DMS153 treated with DMSO at 0.1 percent for 48 hours (cell line): ENCODE measurements at regions not wholly inside any gene's neighbourhood (a gene's known extent, or its start where the extent isn't known, plus 50 kb on each side); places are given as distances from the start of the nearest gene placed in this dataset.

Source experiments
- DNase-seq: peaks from one replicate; lab custom pipeline; 2025; ENCODE audit not compliant: unreplicated experiment; lab: John Stamatoyannopoulos, UW

- DNase-seq, result no peak
Measured at GRCh38 chr1:222109836-222110235, 367.9 kb upstream of the DUSP10 start.

- no peak for DNase-seq
Measured at GRCh38 chr1:222107975-222108374, 366.1 kb upstream of the DUSP10 start.

- DNase-seq, result no peak
Measured at GRCh38 chr1:222107267-222107666, 365.4 kb upstream of the DUSP10 start.

GRCh38 chr1:222106377-222106776, 364.5 kb upstream of the DUSP10 start:
- DNase-seq, result no peak

- DNase-seq, result no peak
Measured at GRCh38 chr1:222105861-222106260, 364.0 kb upstream of the DUSP10 start.

- DNase-seq, result no peak
Measured at GRCh38 chr1:222105393-222105737, 363.5 kb upstream of the DUSP10 start.

- no peak for DNase-seq
Measured at GRCh38 chr1:222104694-222105392, 363.0 kb upstream of the DUSP10 start.

GRCh38 chr1:222104097-222104496, 362.2 kb upstream of the DUSP10 start:
- DNase-seq, result no peak

- DNase-seq, result no peak
Measured at GRCh38 chr1:222099746-222100145, 357.9 kb upstream of the DUSP10 start.

GRCh38 chr1:222098404-222098803, 356.5 kb upstream of the DUSP10 start:
- DNase-seq, result no peak

- DNase-seq, result no peak
Measured at GRCh38 chr1:222097588-222097987, 355.7 kb upstream of the DUSP10 start.

GRCh38 chr1:222096883-222097282, 355.0 kb upstream of the DUSP10 start:
- DNase-seq, result no peak

GRCh38 chr1:222096476-222096772, 354.5 kb upstream of the DUSP10 start:
- DNase-seq, result no peak

- DNase-seq, result no peak
Measured at GRCh38 chr1:222095606-222096475, 354.0 kb upstream of the DUSP10 start.

- no peak for DNase-seq
Measured at GRCh38 chr1:222093518-222093917, 351.6 kb upstream of the DUSP10 start.

GRCh38 chr1:222090103-222090502, 348.2 kb upstream of the DUSP10 start:
- no peak for DNase-seq

- DNase-seq, result no peak
Measured at GRCh38 chr1:222087221-222087920, 345.5 kb upstream of the DUSP10 start.

GRCh38 chr1:222084996-222085395, 343.1 kb upstream of the DUSP10 start:
- no peak for DNase-seq

GRCh38 chr1:222084048-222084447, 342.2 kb upstream of the DUSP10 start:
- no peak for DNase-seq

GRCh38 chr1:222081859-222082258, 340.0 kb upstream of the DUSP10 start:
- no peak for DNase-seq

- DNase-seq, result no peak
Measured at GRCh38 chr1:222079566-222079965, 337.7 kb upstream of the DUSP10 start.

- DNase-seq, result no peak
Measured at GRCh38 chr1:222077206-222077605, 335.3 kb upstream of the DUSP10 start.
